ENCODE measurements at regions not wholly inside any gene's neighbourhood (a gene's known extent, or its start where the extent isn't known, plus 50 kb on each side); places are given as distances from the start of the nearest gene placed in this dataset.

- TF ChIP-seq ZFX (IDR thresholded peaks at IDR 0.05; ENCODE audit: borderline replicate concordance): no peak
- TF ChIP-seq CTCF (IDR thresholded peaks at IDR 0.05): no peak
- H3K27ac ChIP-seq: no peak overlapping the region
Observed at GRCh38 chr17:77456271-77456950, 315.6 kb downstream of the SEC14L1 start.

GRCh38 chr17:77456951-77457548 lies 316.3 kb downstream of the SEC14L1 start:
- TF ChIP-seq CTCF (IDR thresholded peaks at IDR 0.05) (no peak), ZFX (IDR thresholded peaks at IDR 0.05; ENCODE audit: borderline replicate concordance) (no peak)
- H3K27ac ChIP-seq: no peak overlapping the region

- TF ChIP-seq CTCF (IDR thresholded peaks at IDR 0.05) (no peak), ZFX (IDR thresholded peaks at IDR 0.05; ENCODE audit: borderline replicate concordance) (no peak)
- no peak overlapping the region for H3K27ac ChIP-seq
Observed at GRCh38 chr17:77457572-77458201, 316.9 kb downstream of the SEC14L1 start.

GRCh38 chr17:77458202-77459017 lies 317.6 kb downstream of the SEC14L1 start:
- TF ChIP-seq CTCF (IDR thresholded peaks at IDR 0.05): no peak
- TF ChIP-seq ZFX (IDR thresholded peaks at IDR 0.05; ENCODE audit: borderline replicate concordance): no peak
- no peak overlapping the region for H3K27ac ChIP-seq

- TF ChIP-seq CTCF (IDR thresholded peaks at IDR 0.05) (no peak), ZFX (IDR thresholded peaks at IDR 0.05; ENCODE audit: borderline replicate concordance) (no peak)
- no peak overlapping the region for H3K27ac ChIP-seq
Observed at GRCh38 chr17:77459018-77459755, 318.4 kb downstream of the SEC14L1 start.

- H3K27ac ChIP-seq: no peak overlapping the region
- TF ChIP-seq CTCF (IDR thresholded peaks at IDR 0.05) (no peak), ZFX (IDR thresholded peaks at IDR 0.05; ENCODE audit: borderline replicate concordance) (no peak)
Observed at GRCh38 chr17:77460514-77461046, 319.8 kb downstream of the SEC14L1 start.

Data from 22Rv1 (cell line).